Suprapubic skin (tissue), 3 donors: ENCODE measurements at regions not wholly inside any gene's neighbourhood (a gene's known extent, or its start where the extent isn't known, plus 50 kb on each side); places are given as distances from the start of the nearest gene placed in this dataset.

Experiments used
- CTCF ChIP-seq, 2 donors: fragments of 200-600 bp in 1 of 2; fragments of 450-650 bp in 1 of 2; sonication (generic) in 1 of 2; IDR thresholded peaks; one replicate each; pipeline ENCODE4 v1.5.1; 2016 to 2019; ENCODE audit warnings: antibody characterized with exemption in 2 of 2, mild to moderate bottlenecking in 1 of 2, moderate library complexity in 1 of 2
- EP300 ChIP-seq: sonication (generic); formaldehyde crosslinking; IDR thresholded peaks from one replicate; pipeline ENCODE4 v1.6.1; 2017; ENCODE audit warnings: antibody characterized with exemption

- TF ChIP-seq CTCF (IDR thresholded peaks at IDR 0.05): no peak
- no peak for TF ChIP-seq EP300
Measured at GRCh38 chr10:120746001-120746777, 105.0 kb upstream of the WDR11 start.
